Stimulated activated CD4-positive, alpha-beta T cell treated with anti-CD3 and anti-CD28 coated beads, TNF-alpha, amount 100 ng/mL, for 24 hours (primary cell): ENCODE measurements at regions not wholly inside any gene's neighbourhood (a gene's known extent, or its start where the extent isn't known, plus 50 kb on each side); places are given as distances from the start of the nearest gene placed in this dataset.
"Not testable (repeated sequence)": the region's sequence is repeated elsewhere in the genome, so short reads cannot be mapped to it uniquely, and the experiment has no call there.

Experiments
- DNase-seq, 3 experiments: peaks; one replicate each; pipeline ENCODE4 v3.0.0-alpha.2; 2020; ENCODE audit warnings: low read depth in 3 of 3

GRCh38 chrY:26638063-26638462, 1016.1 kb downstream of the CDY1 start:
- no peak for DNase-seq

GRCh38 chrY:26645856-26646255, 1023.9 kb downstream of the CDY1 start:
- not testable (repeated sequence) for DNase-seq

GRCh38 chrY:26648240-26648639, 1026.3 kb downstream of the CDY1 start:
- not testable (repeated sequence) for DNase-seq

DNA sequence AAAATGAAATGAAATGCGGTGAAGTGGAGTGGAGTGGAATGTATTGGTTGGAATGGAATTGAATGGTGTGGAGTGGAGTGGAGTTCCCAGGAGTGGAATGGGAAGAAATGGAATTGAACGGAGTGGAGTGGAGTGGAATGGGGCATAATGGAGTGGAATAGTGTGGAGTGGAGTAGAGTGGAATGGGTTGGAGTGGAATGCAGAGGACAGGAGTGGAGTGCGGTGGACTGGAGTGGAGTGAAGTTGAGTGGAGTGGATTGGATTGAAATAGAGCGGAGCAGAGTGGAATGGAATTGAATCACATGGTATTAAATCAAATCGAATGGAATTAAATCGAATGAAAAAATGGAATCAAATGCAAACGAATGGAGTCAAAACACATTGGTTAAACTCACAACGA, 1042.3 kb downstream of the CDY1 start:
- DNase-seq = not testable (repeated sequence)

DNA sequence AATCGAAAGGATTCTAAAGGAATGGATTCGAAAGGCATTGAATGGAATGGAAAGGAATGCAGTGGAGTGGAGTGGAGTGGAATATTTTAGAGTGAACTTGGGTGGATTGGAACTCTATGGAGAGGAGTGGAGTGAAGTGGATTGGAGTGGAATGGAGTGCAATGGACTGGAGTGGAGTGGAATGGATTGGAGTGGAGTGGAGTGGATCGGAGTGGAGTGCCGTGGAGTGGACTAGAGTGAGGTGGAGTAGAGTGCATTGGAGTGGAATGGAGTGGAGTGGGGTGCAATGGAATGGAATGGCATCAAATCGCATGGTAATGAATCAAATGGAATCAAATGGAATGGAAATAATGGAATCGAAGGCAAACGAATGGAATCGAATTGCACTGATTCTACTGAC, 1044.8 kb downstream of the CDY1 start:
- not testable (repeated sequence) for DNase-seq

DNA sequence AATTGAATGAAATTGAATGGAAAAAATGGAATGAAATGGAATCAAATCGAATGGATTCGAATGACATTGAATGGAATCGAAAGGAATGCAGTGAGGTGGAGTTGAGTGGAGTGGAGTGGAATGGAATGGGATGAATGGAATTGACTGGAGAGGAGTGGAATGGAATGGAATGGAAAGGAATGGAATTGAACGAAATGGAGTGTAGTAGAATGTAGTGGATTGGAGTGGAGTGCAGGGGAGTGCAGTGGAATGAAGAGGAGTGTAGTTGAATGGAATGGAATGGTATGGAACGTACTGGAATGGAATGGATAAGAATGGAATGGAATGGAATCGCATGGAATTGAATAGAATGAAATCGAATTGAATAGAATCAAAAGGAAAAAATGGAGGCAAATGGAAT, 1047.3 kb downstream of the CDY1 start:
- DNase-seq = not testable (repeated sequence)

GRCh38 chrY:26670360-26670871, 1048.5 kb downstream of the CDY1 start:
- DNase-seq = peak in 1 of 3 experiments; percentile 3

DNA sequence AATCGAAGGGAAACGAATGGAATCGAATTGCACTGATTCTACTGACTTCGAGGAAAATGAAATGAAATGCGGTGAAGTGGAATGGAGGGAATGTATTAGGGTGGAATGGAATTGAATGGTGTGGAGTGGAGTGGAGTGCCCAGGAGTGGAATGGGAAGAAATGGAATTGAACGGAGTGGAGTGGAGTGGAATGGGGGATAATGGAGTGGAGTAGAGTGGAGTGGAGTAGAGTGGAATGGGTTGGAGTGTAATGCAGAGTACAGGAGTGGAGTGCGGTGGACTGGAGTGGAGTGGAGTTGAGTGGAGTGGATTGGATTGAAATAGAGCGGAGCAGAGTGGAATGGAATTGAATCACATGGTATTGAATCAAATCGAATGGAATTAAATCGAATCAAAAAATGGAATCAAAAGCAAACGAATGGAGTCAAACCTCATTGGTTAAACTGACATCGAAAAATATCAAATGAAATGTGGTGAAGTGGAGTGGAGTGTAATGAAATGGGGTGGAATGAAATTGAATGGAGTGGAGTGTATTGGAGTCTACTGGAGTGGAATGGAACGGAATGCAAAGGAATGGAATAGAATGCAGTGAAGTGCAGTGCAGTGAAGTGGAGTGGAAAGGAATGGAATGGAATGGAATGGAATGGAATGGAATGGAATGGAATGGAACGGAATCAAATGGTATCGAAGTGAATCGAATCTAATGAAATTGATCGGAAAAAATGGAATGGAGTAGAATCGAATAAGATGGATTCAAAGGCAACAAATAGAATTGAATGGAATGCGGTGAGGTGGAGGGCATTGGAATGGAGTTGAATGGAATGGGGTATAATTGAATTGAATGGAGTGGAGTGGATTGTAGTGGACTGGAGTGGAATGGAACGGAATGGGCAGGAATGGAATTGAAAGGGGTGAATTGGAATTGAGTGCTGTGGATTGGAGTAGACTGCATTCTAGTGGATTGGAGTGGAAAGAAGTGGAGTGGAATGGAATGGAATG, 1049.3 kb downstream of the CDY1 start:
- DNase-seq = peak in 2 of 3 experiments; percentile 8 to 22
